ENCODE measurements at regions not wholly inside any gene's neighbourhood (a gene's known extent, or its start where the extent isn't known, plus 50 kb on each side); places are given as distances from the start of the nearest gene placed in this dataset.

GRCh38 chr9:116101516-116101915, 52.1 kb upstream of the PAPPA start:
- Histone ChIP-seq H3K27me3 (replicated peaks; ENCODE audit: insufficient read depth, low read length) (no peaks in the 10 kb centered on the region), H3K27ac (ENCODE audit: low read length) (no peak overlapping the region), H3K9ac (ENCODE audit: low read length) (no peak overlapping the region), H3K9me3 (replicated peaks; ENCODE audit: insufficient read depth, low read length) (no peaks in the 10 kb centered on the region), H3K4me1 (ENCODE audit: low read length) (no peaks in the 10 kb centered on the region), H3F3A (ENCODE audit: insufficient read depth, low read length) (no peaks in the 10 kb centered on the region), H3K4me2 (ENCODE audit: low read depth, low read length) (no peak overlapping the region), H3K36me3 (replicated peaks; ENCODE audit: insufficient read depth, low read length) (no peaks in the 10 kb centered on the region), H4K20me1 (ENCODE audit: insufficient read depth, low read length) (no peaks in the 10 kb centered on the region), H3K4me3 (ENCODE audit: low read length) (no peak overlapping the region), H3K79me2 (ENCODE audit: low read length) (no peaks in the 10 kb centered on the region), H3K9me2 (replicated peaks; ENCODE audit: insufficient read depth, low read length) (no peaks in the 10 kb centered on the region), H2AFZ (ENCODE audit: low read length) (no peak overlapping the region)
- no peak for TF ChIP-seq EZH2 (optimal IDR thresholded peaks at IDR 0.05; ENCODE audit: low read depth, low read length)
- no peak for TF ChIP-seq CTCF (IDR thresholded peaks at IDR 0.05; ENCODE audit: low read length)
- DNase-seq, result no peak

- Histone ChIP-seq H3K4me1 (ENCODE audit: low read length) (no peaks in the 10 kb centered on the region), H3F3A (ENCODE audit: insufficient read depth, low read length) (no peaks in the 10 kb centered on the region), H2AFZ (ENCODE audit: low read length) (no peak overlapping the region), H3K27ac (ENCODE audit: low read length) (no peak overlapping the region), H3K9me3 (replicated peaks; ENCODE audit: insufficient read depth, low read length) (no peaks in the 10 kb centered on the region), H4K20me1 (ENCODE audit: insufficient read depth, low read length) (no peaks in the 10 kb centered on the region), H3K9me2 (replicated peaks; ENCODE audit: insufficient read depth, low read length) (no peaks in the 10 kb centered on the region), H3K9ac (ENCODE audit: low read length) (no peak overlapping the region), H3K4me3 (ENCODE audit: low read length) (no peak overlapping the region), H3K4me2 (ENCODE audit: low read depth, low read length) (no peak overlapping the region), H3K36me3 (replicated peaks; ENCODE audit: insufficient read depth, low read length) (no peaks in the 10 kb centered on the region), H3K79me2 (ENCODE audit: low read length) (no peaks in the 10 kb centered on the region), H3K27me3 (replicated peaks; ENCODE audit: insufficient read depth, low read length) (no peaks in the 10 kb centered on the region)
- no peak for DNase-seq
- TF ChIP-seq EZH2 (optimal IDR thresholded peaks at IDR 0.05; ENCODE audit: low read depth, low read length), result no peak
- TF ChIP-seq EZH2phosphoT487 (IDR thresholded peaks at IDR 0.05; ENCODE audit: low read length), result no peak
- no peak for TF ChIP-seq CTCF (IDR thresholded peaks at IDR 0.05; ENCODE audit: low read length)
These were observed 51.0 kb upstream of the PAPPA start for GRCh38 chr9:116102596-116102995.
